Progenitor cell of endocrine pancreas (in vitro differentiated cells): ENCODE measurements at regions not wholly inside any gene's neighbourhood (a gene's known extent, or its start where the extent isn't known, plus 50 kb on each side); places are given as distances from the start of the nearest gene placed in this dataset.
"Not testable (repeated sequence)": the region's sequence is repeated elsewhere in the genome, so short reads cannot be mapped to it uniquely, and the experiment has no call there.

Experiments used
- DNase-seq: peaks from one replicate; pipeline ENCODE4 v3.0.0; 2021; ENCODE audit warnings: low spot score; ENCODE audit not compliant: unreplicated experiment
- H3K27ac Mint-ChIP-seq: 2 replicates; pipeline ENCODE4 v1.8.0; 2021; ENCODE audit warnings: mild to moderate bottlenecking, moderate library complexity, mixed read lengths
- H3K27me3 Mint-ChIP-seq: 2 replicates; pipeline ENCODE4 v1.8.0; 2021; ENCODE audit warnings: mixed read lengths
- H3K36me3 Mint-ChIP-seq: 2 replicates; pipeline ENCODE4 v1.8.0; 2022; ENCODE audit warnings: mixed read lengths; ENCODE audit not compliant: insufficient read depth
- H3K4me1 Mint-ChIP-seq: 2 replicates; pipeline ENCODE4 v1.8.0; 2021; ENCODE audit warnings: low read depth, mixed read lengths
- H3K4me3 Mint-ChIP-seq: 2 replicates; pipeline ENCODE4 v1.8.0; 2021; ENCODE audit warnings: low read depth, mild to moderate bottlenecking, moderate library complexity, mixed read lengths
- H3K9me3 Mint-ChIP-seq: 2 replicates; pipeline ENCODE4 v1.8.0; 2021; ENCODE audit warnings: low read depth, mixed read lengths
- TF ChIP-seq, protein P1 (sequence below): fragments of 200-600 bp; sonication (generic); IDR thresholded peaks from one replicate; pipeline ENCODE4 v1.5.0; 2021; ENCODE audit warnings: antibody characterized with exemption, mild to moderate bottlenecking; ENCODE audit not compliant: unreplicated experiment

DNA sequence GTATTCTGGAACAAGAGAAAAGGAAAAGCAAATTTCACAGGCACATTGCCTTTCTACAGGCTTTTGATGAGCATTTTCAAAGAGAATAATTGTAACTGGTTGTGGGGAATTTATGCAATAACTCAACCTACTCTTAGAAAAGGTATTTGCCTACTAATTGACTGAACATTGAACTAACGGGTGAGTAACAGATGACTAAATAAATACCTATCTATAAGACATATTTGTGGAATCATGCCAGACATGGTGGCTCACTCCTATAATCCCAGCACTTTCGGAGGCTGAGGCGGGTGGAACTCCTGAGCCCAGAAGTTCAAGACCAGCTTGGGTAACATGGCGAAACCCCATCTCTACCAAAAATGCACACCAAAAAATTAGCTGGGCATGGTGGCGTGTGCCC lies 367.7 kb downstream of the CGGBP1 start:
- DNase-seq: no peak
- H3K9me3 Mint-ChIP-seq: peaks cover 3% of the 10 kb centered on the region
- H3K4me1 Mint-ChIP-seq: no peaks in the 10 kb centered on the region
- no peak overlapping the region for H3K4me3 Mint-ChIP-seq
- H3K36me3 Mint-ChIP-seq: no peaks in the 10 kb centered on the region
- TF ChIP-seq, protein P1, sequence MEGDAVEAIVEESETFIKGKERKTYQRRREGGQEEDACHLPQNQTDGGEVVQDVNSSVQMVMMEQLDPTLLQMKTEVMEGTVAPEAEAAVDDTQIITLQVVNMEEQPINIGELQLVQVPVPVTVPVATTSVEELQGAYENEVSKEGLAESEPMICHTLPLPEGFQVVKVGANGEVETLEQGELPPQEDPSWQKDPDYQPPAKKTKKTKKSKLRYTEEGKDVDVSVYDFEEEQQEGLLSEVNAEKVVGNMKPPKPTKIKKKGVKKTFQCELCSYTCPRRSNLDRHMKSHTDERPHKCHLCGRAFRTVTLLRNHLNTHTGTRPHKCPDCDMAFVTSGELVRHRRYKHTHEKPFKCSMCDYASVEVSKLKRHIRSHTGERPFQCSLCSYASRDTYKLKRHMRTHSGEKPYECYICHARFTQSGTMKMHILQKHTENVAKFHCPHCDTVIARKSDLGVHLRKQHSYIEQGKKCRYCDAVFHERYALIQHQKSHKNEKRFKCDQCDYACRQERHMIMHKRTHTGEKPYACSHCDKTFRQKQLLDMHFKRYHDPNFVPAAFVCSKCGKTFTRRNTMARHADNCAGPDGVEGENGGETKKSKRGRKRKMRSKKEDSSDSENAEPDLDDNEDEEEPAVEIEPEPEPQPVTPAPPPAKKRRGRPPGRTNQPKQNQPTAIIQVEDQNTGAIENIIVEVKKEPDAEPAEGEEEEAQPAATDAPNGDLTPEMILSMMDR: no peak
- no peak overlapping the region for H3K27ac Mint-ChIP-seq
- no peaks in the 10 kb centered on the region for H3K27me3 Mint-ChIP-seq

DNA sequence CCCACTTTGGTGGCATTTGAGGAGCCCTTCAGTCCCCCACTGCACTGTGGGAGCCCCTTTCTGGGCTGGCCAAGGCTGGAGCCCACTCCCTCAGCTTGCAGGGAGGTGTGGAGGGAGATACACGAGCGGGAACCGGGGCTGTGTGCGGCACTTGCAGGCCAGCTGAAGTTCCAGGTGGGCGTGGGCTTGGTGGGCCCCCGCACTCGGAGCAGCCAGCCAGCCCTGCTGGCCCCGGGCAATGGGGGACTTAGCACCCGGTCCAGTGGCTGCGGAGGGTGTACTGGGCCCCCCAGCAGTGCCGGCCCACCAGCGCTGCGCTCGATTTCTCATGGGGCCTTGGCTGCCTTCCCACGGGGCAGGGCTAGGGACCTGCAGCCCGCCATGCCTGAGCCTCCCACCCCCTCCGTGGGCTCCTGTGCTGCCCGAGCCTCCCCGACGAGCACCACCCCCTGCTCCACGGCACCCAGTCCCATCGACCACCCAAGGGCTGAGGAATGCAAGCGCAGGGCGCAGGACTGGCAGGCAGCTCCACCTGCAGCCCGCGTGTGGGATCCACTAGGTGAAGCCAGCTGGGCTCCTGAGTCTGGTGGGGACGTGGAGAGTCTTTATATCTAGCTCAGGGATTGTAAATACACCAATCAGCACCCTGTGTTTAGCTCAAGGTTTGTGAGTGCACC lies 379.7 kb downstream of the CGGBP1 start:
- not testable (repeated sequence) for H3K27me3 Mint-ChIP-seq, DNase-seq, H3K4me1 Mint-ChIP-seq, H3K27ac Mint-ChIP-seq, H3K9me3 Mint-ChIP-seq, H3K36me3 Mint-ChIP-seq, H3K4me3 Mint-ChIP-seq

DNA sequence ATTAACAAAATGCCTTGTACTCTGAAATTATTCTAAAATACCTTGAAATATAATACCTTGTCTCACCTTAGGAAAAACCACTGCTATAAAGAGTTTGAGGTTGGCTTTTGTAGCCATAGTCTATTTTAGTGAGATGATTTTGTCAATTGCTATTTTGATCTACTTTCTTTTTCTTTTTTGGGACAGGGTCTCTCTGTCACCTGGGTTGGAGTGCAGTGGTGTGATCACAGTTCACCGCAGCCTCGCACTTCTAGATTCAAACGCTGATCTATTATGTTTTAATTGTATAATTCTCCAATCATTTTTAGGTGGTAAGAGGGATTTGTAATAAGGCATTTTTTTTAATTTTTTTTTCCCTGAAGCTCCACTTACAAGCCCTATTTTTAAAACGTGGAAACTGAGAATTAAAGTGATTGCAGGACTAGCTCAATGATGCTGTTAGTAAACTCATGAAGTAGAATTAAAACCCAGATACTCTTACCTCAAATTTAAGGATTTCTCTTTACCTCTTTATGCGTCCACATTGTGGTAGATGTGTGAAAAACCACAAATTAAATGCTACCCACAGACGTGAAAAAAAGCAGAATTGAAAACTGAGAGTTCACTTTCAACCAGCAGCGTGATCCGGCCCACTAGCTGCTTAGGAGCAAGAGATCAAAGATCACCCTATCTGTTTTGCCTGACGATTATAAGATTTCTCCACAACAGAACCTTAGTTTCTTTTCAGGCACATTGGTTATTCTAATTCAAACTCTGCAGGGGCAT lies 384.2 kb downstream of the CGGBP1 start:
- TF ChIP-seq, protein P1: no peak
- Mint-ChIP-seq H3K4me3 (no peak overlapping the region), H3K4me1 (peaks cover 2% of the 10 kb centered on the region), H3K27ac (no peak overlapping the region), H3K36me3 (no peaks in the 10 kb centered on the region), H3K9me3 (no peaks in the 10 kb centered on the region), H3K27me3 (no peaks in the 10 kb centered on the region)
- DNase-seq: no peak

DNA sequence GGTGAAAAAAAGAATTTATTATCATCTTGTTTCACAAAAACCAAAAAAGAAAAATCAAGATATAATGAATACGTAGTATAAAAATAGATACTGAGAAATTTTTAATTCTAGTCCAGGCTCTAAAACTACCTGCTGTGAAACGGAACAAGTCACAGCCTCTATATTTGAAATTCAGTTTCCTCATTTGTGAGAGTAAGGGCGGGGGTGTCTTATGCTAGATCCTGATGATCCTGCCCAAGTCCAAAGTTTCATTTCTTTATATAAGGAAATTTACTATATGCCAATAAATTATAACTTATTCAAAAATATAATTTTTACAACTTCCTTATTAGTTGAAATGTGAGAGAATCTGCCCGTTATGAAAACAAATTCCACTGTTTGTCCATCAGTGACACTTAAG lies 385.7 kb downstream of the CGGBP1 start:
- H3K27me3 Mint-ChIP-seq: no peaks in the 10 kb centered on the region
- TF ChIP-seq, protein P1: no peak
- no peak overlapping the region for H3K27ac Mint-ChIP-seq
- H3K4me3 Mint-ChIP-seq: no peak overlapping the region
- no peaks in the 10 kb centered on the region for H3K9me3 Mint-ChIP-seq
- DNase-seq: no peak
- H3K4me1 Mint-ChIP-seq: peaks cover 2% of the 10 kb centered on the region
- H3K36me3 Mint-ChIP-seq: no peaks in the 10 kb centered on the region

DNA sequence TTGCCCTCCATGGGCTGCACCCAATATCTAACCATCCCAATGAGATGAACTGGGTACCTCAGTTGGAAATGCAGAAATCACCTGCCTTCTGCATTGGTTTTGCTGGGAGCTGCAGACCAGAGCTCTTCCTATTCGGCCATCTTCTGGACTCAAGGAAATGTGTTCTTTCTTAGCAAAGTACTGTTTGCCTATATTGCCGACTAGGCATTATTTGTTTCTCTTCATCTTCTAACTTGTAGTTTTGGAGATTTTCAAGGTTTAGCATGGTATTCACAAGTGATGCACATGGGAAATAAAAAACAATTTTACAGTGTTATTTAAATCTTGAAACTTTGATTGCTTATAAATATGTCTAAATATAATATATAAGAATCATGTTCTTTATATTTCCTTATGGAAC lies 377.8 kb upstream of the POU1F1 start:
- TF ChIP-seq, protein P1: no peak
- no peak overlapping the region for H3K4me3 Mint-ChIP-seq

DNA sequence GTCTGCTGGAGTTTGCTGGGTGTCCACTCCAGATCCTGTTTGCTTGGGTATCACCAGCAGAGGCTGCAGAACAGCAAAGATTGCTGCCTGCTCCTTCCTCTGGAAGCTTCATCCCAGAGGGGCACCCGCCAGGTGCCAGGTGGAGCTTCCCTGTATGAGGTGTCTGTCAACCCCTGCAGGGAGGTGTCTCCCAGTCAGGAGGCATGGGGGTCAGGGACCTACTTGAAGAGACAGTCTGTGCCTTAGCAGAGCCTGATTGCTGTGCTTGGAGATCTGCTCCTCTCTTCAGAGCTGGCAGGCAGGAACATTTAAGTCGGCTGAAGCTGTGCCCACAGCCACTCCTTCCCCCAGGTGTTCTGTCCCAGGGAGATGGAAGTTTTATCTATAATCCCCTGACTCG lies 376.8 kb upstream of the POU1F1 start:
- H3K27me3 Mint-ChIP-seq, DNase-seq, H3K4me1 Mint-ChIP-seq, H3K4me3 Mint-ChIP-seq, H3K36me3 Mint-ChIP-seq, H3K27ac Mint-ChIP-seq, H3K9me3 Mint-ChIP-seq: not testable (repeated sequence)

More for the DNA sequence above, 377.8 kb upstream of the POU1F1 start:
- no peak overlapping the region for H3K27ac Mint-ChIP-seq
- H3K4me1 Mint-ChIP-seq: no peaks in the 10 kb centered on the region
- H3K36me3 Mint-ChIP-seq: no peaks in the 10 kb centered on the region
- no peaks in the 10 kb centered on the region for H3K27me3 Mint-ChIP-seq
- H3K9me3 Mint-ChIP-seq: peaks cover 8% of the 10 kb centered on the region
- no peak for DNase-seq
